SK-N-SH treated with all-trans-retinoic acid at 6 μM for 48 hours (cell line): ENCODE measurements at regions not wholly inside any gene's neighbourhood (a gene's known extent, or its start where the extent isn't known, plus 50 kb on each side); places are given as distances from the start of the nearest gene placed in this dataset.

Experiments
- GLIS3 ChIP-seq: fragments of 250-450 bp; sonication (Bioruptor Pico); IDR thresholded peaks from 2 replicates; pipeline ENCODE4 v1.5.0; 2020; ENCODE audit warnings: mild to moderate bottlenecking, moderate library complexity
- PPARA ChIP-seq: fragments of 250-450 bp; sonication (Bioruptor Pico); IDR thresholded peaks from 2 replicates; pipeline ENCODE4 v1.5.0; 2020; ENCODE audit warnings: mild to moderate bottlenecking, borderline replicate concordance
- ZNF70 ChIP-seq: fragments of 450-650 bp; formaldehyde crosslinking; IDR thresholded peaks from 2 replicates; pipeline ENCODE4 v1.5.0; 2020; ENCODE audit warnings: mild to moderate bottlenecking, moderate library complexity
- TF ChIP-seq, protein P1 (sequence below): fragments of 250-450 bp; sonication (Bioruptor Pico); IDR thresholded peaks from 2 replicates; pipeline ENCODE4 v1.5.0; 2020; ENCODE audit warnings: mild to moderate bottlenecking, moderate library complexity
- TF ChIP-seq, protein P2 (sequence below): fragments of 250-450 bp; sonication (Bioruptor Pico); IDR thresholded peaks from 2 replicates; pipeline ENCODE4 v1.5.1; 2021; ENCODE audit warnings: mild to moderate bottlenecking, moderate library complexity

DNA sequence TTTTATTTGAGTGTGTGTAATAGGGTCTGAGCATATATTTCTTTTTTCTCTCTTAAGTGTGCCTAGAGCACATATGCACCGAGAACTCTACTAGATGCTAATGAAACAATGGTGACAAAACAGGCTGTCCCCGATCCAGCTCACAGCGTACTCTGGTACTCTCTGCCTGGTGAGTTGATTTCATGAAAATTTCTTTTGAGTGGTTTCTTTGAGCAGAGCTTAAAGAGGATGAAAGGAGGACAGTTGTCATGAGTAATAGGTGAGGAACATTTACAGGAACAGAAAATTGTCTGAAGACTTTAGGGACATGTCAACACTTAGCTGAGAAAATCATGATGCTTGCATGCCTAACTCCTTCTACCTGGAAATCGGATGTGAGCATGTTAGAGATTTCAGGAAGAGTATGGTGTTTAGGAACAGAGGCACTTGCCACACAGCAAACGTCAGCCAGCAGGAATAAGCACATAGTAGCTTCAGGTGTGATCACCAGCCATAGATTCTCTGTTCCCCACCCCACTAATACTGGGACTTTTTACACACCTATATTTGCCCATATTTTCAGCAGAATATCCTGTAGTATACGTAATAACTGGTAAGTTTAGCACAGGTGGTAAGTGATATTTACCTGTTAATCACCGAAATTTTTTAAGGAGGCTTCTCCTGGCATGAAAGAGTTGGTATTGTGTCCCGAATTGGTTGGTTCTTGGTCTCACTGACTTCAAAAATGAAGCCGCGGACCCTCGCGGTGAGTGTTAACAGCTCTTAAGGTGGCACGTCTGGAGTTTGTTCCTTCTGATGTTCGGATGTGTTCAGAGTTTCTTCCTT, 111.1 kb downstream of the ZNF330 start:
- TF ChIP-seq, protein P1, sequence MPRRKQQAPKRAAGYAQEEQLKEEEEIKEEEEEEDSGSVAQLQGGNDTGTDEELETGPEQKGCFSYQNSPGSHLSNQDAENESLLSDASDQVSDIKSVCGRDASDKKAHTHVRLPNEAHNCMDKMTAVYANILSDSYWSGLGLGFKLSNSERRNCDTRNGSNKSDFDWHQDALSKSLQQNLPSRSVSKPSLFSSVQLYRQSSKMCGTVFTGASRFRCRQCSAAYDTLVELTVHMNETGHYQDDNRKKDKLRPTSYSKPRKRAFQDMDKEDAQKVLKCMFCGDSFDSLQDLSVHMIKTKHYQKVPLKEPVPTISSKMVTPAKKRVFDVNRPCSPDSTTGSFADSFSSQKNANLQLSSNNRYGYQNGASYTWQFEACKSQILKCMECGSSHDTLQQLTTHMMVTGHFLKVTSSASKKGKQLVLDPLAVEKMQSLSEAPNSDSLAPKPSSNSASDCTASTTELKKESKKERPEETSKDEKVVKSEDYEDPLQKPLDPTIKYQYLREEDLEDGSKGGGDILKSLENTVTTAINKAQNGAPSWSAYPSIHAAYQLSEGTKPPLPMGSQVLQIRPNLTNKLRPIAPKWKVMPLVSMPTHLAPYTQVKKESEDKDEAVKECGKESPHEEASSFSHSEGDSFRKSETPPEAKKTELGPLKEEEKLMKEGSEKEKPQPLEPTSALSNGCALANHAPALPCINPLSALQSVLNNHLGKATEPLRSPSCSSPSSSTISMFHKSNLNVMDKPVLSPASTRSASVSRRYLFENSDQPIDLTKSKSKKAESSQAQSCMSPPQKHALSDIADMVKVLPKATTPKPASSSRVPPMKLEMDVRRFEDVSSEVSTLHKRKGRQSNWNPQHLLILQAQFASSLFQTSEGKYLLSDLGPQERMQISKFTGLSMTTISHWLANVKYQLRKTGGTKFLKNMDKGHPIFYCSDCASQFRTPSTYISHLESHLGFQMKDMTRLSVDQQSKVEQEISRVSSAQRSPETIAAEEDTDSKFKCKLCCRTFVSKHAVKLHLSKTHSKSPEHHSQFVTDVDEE: no peak
- TF ChIP-seq PPARA (no peak), ZNF70 (CRISPR knock-in tag) (no peak), GLIS3 (CRISPR knock-in tag) (no peak)
- TF ChIP-seq, protein P2, sequence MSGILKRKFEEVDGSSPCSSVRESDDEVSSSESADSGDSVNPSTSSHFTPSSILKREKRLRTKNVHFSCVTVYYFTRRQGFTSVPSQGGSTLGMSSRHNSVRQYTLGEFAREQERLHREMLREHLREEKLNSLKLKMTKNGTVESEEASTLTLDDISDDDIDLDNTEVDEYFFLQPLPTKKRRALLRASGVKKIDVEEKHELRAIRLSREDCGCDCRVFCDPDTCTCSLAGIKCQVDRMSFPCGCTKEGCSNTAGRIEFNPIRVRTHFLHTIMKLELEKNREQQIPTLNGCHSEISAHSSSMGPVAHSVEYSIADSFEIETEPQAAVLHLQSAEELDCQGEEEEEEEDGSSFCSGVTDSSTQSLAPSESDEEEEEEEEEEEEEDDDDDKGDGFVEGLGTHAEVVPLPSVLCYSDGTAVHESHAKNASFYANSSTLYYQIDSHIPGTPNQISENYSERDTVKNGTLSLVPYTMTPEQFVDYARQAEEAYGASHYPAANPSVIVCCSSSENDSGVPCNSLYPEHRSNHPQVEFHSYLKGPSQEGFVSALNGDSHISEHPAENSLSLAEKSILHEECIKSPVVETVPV (CRISPR knock-in tag): no peak
